Activated CD4-positive, alpha-beta T cell treated with anti-CD3 and anti-CD28 coated beads, Interleukin-2, amount 50 U/mL, for 48 hours (primary cell): ENCODE measurements at regions not wholly inside any gene's neighbourhood (a gene's known extent, or its start where the extent isn't known, plus 50 kb on each side); places are given as distances from the start of the nearest gene placed in this dataset.

ENCODE experiments used
- DNase-seq, 2 experiments: peaks; one replicate each; pipeline ENCODE4 v3.0.0-alpha.2; 2020

- DNase-seq: no peak
These were observed 60.2 kb upstream of the STARD4 start for GRCh38 chr5:111572561-111572960.

GRCh38 chr5:111563031-111563822 lies 50.9 kb upstream of the STARD4 start:
- DNase-seq: no peak

- DNase-seq: no peak
These were observed 50.2 kb upstream of the STARD4 start for GRCh38 chr5:111562561-111562960.
